SK-N-SH (cell line): ENCODE measurements at regions not wholly inside any gene's neighbourhood (a gene's known extent, or its start where the extent isn't known, plus 50 kb on each side); places are given as distances from the start of the nearest gene placed in this dataset.

Experiments used
- CTCF ChIA-PET: fragments of 300-600, 350-600 bp; formaldehyde crosslinking; extraction: SDS; loops from one replicate; lab custom pipeline; 2021; lab: Yijun Ruan, JAX
- POLR2A ChIA-PET: fragments of 350-600 bp; sonication (Branson Sonifier 250); formaldehyde crosslinking; extraction: SDS; loops from one replicate; lab custom pipeline; 2020; ENCODE audit warnings: antibody characterized with exemption, inconsistent platforms; lab: Yijun Ruan, JAX
- DNase-seq: peaks from one replicate; pipeline ENCODE4 v3.0.0; 2012
- H2AFZ ChIP-seq: fragments of 200-600 bp; sonication (generic); 2 replicates; pipeline ENCODE4 v1.8.1; 2016; ENCODE audit warnings: antibody characterized with exemption, mild to moderate bottlenecking, low read depth
- H3F3A ChIP-seq: fragments of 200-600 bp; sonication (generic); replicated peaks from 2 replicates; pipeline ENCODE3; 2016; ENCODE audit warnings: antibody characterized with exemption, mild to moderate bottlenecking; ENCODE audit not compliant: insufficient read depth
- H3K27ac ChIP-seq, 2 experiments: fragments of 200-500 bp in 1 of 2; fragments of 200-600 bp in 1 of 2; sonication (Bioruptor generic) in 1 of 2; sonication (generic), shearing (Covaris generic) in 1 of 2; 2 replicates each; pipeline versions ENCODE4 v1.5.1 to v1.6.1; 2014 to 2016; ENCODE audit warnings: low read depth in 2 of 2, inconsistent platforms in 1 of 2, low read length in 1 of 2, mild to moderate bottlenecking in 1 of 2, mixed read lengths in 1 of 2
- H3K27me3 ChIP-seq: fragments of 200-600 bp; sonication (generic), shearing (Covaris generic); 2 replicates; pipeline ENCODE4 v1.6.1; 2016; ENCODE audit warnings: mixed run types; ENCODE audit not compliant: insufficient read depth
- H3K36me3 ChIP-seq, 2 experiments: fragments of 200-500 bp in 1 of 2; fragments of 200-600 bp in 1 of 2; sonication (Bioruptor generic) in 1 of 2; sonication (generic) in 1 of 2; replicated peaks in 1 of 2; 2 replicates each; pipeline versions ENCODE3 to v1.5.1; 2014 to 2016; ENCODE audit warnings: low read length in 1 of 2, mild to moderate bottlenecking in 1 of 2; ENCODE audit not compliant: insufficient read depth in 2 of 2, control insufficient read depth in 1 of 2
- H3K4me1 ChIP-seq, 2 experiments: fragments of 200-500 bp in 1 of 2; fragments of 200-600 bp in 1 of 2; sonication (Bioruptor generic) in 1 of 2; sonication (generic), shearing (Covaris generic) in 1 of 2; 2 replicates each; pipeline versions ENCODE4 v1.5.1 to v1.6.1; 2014 to 2016; ENCODE audit warnings: low read depth in 1 of 2, low read length in 1 of 2, mixed run types in 1 of 2; ENCODE audit not compliant: insufficient read depth in 2 of 2, control insufficient read depth in 1 of 2
- H3K4me2 ChIP-seq: fragments of 200-600 bp; sonication (generic), shearing (Covaris generic); 2 replicates; pipeline ENCODE4 v1.6.1; 2017; ENCODE audit warnings: mixed run types
- H3K4me3 ChIP-seq, 2 experiments: fragments of 200-500 bp in 1 of 2; fragments of 200-600 bp in 1 of 2; sonication (Bioruptor generic) in 1 of 2; sonication (generic), shearing (Covaris generic) in 1 of 2; 2 replicates each; pipeline versions ENCODE4 v1.5.1 to v1.8.1; 2014 to 2016; ENCODE audit warnings: low read depth in 2 of 2, inconsistent platforms in 1 of 2, low read length in 1 of 2, mild to moderate bottlenecking in 1 of 2, mixed read lengths in 1 of 2, moderate library complexity in 1 of 2
- H3K79me2 ChIP-seq: fragments of 200-600 bp; sonication (generic); 2 replicates; pipeline ENCODE4 v1.8.1; 2017; ENCODE audit warnings: mild to moderate bottlenecking; ENCODE audit not compliant: insufficient read depth
- H3K9ac ChIP-seq: fragments of 200-600 bp; sonication (generic); 2 replicates; pipeline ENCODE4 v1.6.1; 2017; ENCODE audit warnings: mixed run types
- H3K9me2 ChIP-seq: fragments of 200-600 bp; sonication (generic); 2 replicates; pipeline ENCODE4 v1.6.1; 2017; ENCODE audit warnings: mixed run types
- H3K9me3 ChIP-seq: fragments of 200-600 bp; sonication (generic); 2 replicates; pipeline ENCODE4 v1.6.1; 2017; ENCODE audit warnings: mixed run types, mild to moderate bottlenecking, moderate library complexity
- H4K20me1 ChIP-seq: fragments of 200-600 bp; sonication (generic); 2 replicates; pipeline ENCODE4 v1.6.1; 2017; ENCODE audit warnings: mild to moderate bottlenecking, mixed run types; ENCODE audit not compliant: insufficient read depth
- ELF1 ChIP-seq: IDR thresholded peaks from 2 replicates; pipeline ENCODE4 v1.4.0; 2012
- FOSL2 ChIP-seq: IDR thresholded peaks from 2 replicates; pipeline ENCODE4 v1.4.0; 2012; ENCODE audit warnings: low read depth, mild to moderate bottlenecking, moderate library complexity, borderline replicate concordance
- FOXJ3 ChIP-seq: sonication (generic); formaldehyde crosslinking; IDR thresholded peaks from 2 replicates; pipeline ENCODE4 v1.5.1; 2020; ENCODE audit warnings: mild to moderate bottlenecking, missing genetic modification reagents
- FOXM1 ChIP-seq: IDR thresholded peaks from 2 replicates; pipeline ENCODE4 v1.4.0; 2012; ENCODE audit warnings: low read depth, mild to moderate bottlenecking
- IRF3 ChIP-seq: fragments of 150-350 bp; IDR thresholded peaks from 2 replicates; pipeline ENCODE4 v1.6.1; 2016; ENCODE audit warnings: mild to moderate bottlenecking, low read depth, low read length
- JUND ChIP-seq: IDR thresholded peaks from 2 replicates; pipeline ENCODE4 v1.4.0; 2012
- MEF2A ChIP-seq: IDR thresholded peaks from 2 replicates; pipeline ENCODE4 v1.4.0; 2012; ENCODE audit warnings: low read depth, borderline replicate concordance
- PBX3 ChIP-seq: IDR thresholded peaks from 2 replicates; pipeline ENCODE4; 2012
- TCF12 ChIP-seq: IDR thresholded peaks from 2 replicates; pipeline ENCODE4 v1.4.0; 2012
- TEAD4 ChIP-seq: IDR thresholded peaks from 2 replicates; pipeline ENCODE4 v1.4.0; 2012; ENCODE audit warnings: mild to moderate bottlenecking, borderline replicate concordance; ENCODE audit not compliant: insufficient read depth
- WGBS: methylation state at CpG from one replicate; pipeline ENCODE4 v1.1.6; 2017; ENCODE audit warnings: low lambda C conversion rate; 5-methylcytosine and 5-hydroxymethylcytosine counted together

- WGBS: 91% methylated on average over 6 of the region's 6 CpGs
- CTCF ChIA-PET: interaction anchor here (0.8 to 2.2 kb wide), 2 partner anchors 20 to 30 kb away, joined by 3 to 10 read pairs; no protein-coding TSS in a partner anchor
- H3K79me2 ChIP-seq: peaks cover 3% of the 10 kb centered on the region; the same call in 1 of the 2 replicates
- H3K4me1 ChIP-seq: peaks cover 19% of the 10 kb centered on the region in 2 experiments
- H2AFZ ChIP-seq: no peak overlapping the region
- no peak overlapping the region for H3K27ac ChIP-seq
- no peak overlapping the region for H3K4me3 ChIP-seq
- TF ChIP-seq IRF3: no peak
- H3K9ac ChIP-seq: no peak overlapping the region
- no peaks in the 10 kb centered on the region for H3K9me3 ChIP-seq
- DNase-seq: no peak
- H4K20me1 ChIP-seq: no peaks in the 10 kb centered on the region
- H3F3A ChIP-seq: peaks cover 9% of the 10 kb centered on the region
- peaks cover 3 to 11% of the 10 kb centered on the region in 2 experiments for H3K36me3 ChIP-seq
- H3K9me2 ChIP-seq: no peaks in the 10 kb centered on the region
- no peaks in the 10 kb centered on the region for H3K27me3 ChIP-seq
- POLR2A ChIA-PET: no interaction called here
- no peak overlapping the region for H3K4me2 ChIP-seq
These were observed 209.3 kb upstream of the RGS6 start for GRCh38 chr14:71722885-71723284.

GRCh38 chr14:71725922-71726579 lies 206.2 kb upstream of the RGS6 start:
- H3K4me1 ChIP-seq: peaks cover 19% of the 10 kb centered on the region in 2 experiments
- peak overlapping the region; percentile 61 to 82 for H3K27ac ChIP-seq
- H3K79me2 ChIP-seq: no peaks in the 10 kb centered on the region
- H3K9me3 ChIP-seq: no peaks in the 10 kb centered on the region
- peaks cover 9% of the 10 kb centered on the region for H3F3A ChIP-seq
- H3K36me3 ChIP-seq: peaks cover 12 to 13% of the 10 kb centered on the region in 2 experiments
- no peak overlapping the region; the same call in 1 of the 2 replicates for H3K9ac ChIP-seq
- DNase-seq: no peak
- H3K4me3 ChIP-seq: no peak overlapping the region
- ChIA-PET POLR2A (interaction anchor here (1.2 kb wide), 1 partner anchor 404 kb away, joined by 3 read pairs; no protein-coding TSS in a partner anchor), CTCF (interaction anchor here (0.8 to 1.4 kb wide), 4 partner anchors 11 to 622 kb away, joined by 3 to 4 read pairs (median 3); no protein-coding TSS in a partner anchor)
- WGBS: 54% methylated on average over 7 of the region's 7 CpGs
- H3K9me2 ChIP-seq: no peaks in the 10 kb centered on the region
- no peaks in the 10 kb centered on the region for H4K20me1 ChIP-seq
- H3K4me2 ChIP-seq: peak overlapping the region; percentile 30; the same call in 1 of the 2 replicates
- H2AFZ ChIP-seq: no peak overlapping the region
- TF ChIP-seq PBX3 (peak; percentile 41), TCF12 (peak; percentile 32), JUND (peak; percentile 42; the same call in 1 of the 2 replicates), FOSL2 (peak; percentile 63; the same call in 1 of the 2 replicates), TEAD4 (no peak)
- H3K27me3 ChIP-seq: no peaks in the 10 kb centered on the region

GRCh38 chr14:71726580-71727021 lies 205.6 kb upstream of the RGS6 start:
- POLR2A ChIA-PET: interaction anchor here (1.2 kb wide), 1 partner anchor 405 kb away, joined by 3 read pairs; no protein-coding TSS in a partner anchor
- 79% methylated on average over 3 of the region's 3 CpGs for WGBS
- Histone ChIP-seq H3K79me2 (no peaks in the 10 kb centered on the region), H3K4me1 (peaks cover 17 to 19% of the 10 kb centered on the region in 2 experiments), H3K36me3 (peaks cover 13 to 15% of the 10 kb centered on the region in 2 experiments), H2AFZ (no peak overlapping the region), H3K27me3 (no peaks in the 10 kb centered on the region), H3K9me2 (no peaks in the 10 kb centered on the region), H4K20me1 (no peaks in the 10 kb centered on the region), H3K27ac (peak overlapping the region; percentile 61 to 82), H3K9ac (no peak overlapping the region; the same call in 1 of the 2 replicates), H3K4me3 (no peak overlapping the region), H3K9me3 (no peaks in the 10 kb centered on the region), H3F3A (peaks cover 9% of the 10 kb centered on the region), H3K4me2 (peak overlapping the region; percentile 30; the same call in 1 of the 2 replicates)
- TF ChIP-seq FOXM1 (no peak), FOXJ3 (CRISPR knock-in tag) (no peak), ELF1 (no peak), MEF2A (no peak)
- DNase-seq: no peak
- CTCF ChIA-PET: interaction anchor here (1.4 kb wide), 1 partner anchor 623 kb away, joined by 4 read pairs; no protein-coding TSS in a partner anchor
